Daoy (cell line): ENCODE measurements at regions not wholly inside any gene's neighbourhood (a gene's known extent, or its start where the extent isn't known, plus 50 kb on each side); places are given as distances from the start of the nearest gene placed in this dataset.
"Not testable (repeated sequence)": the region's sequence is repeated elsewhere in the genome, so short reads cannot be mapped to it uniquely, and the experiment has no call there.

Experiments used
- DNase-seq: peaks from one replicate; pipeline ENCODE4 v3.0.0-alpha.2; 2015; ENCODE audit warnings: low read depth

- DNase-seq, result not testable (repeated sequence)
These were observed 153.7 kb upstream of the MYRIP start for GRCh38 chr3:39655718-39656117.

DNA sequence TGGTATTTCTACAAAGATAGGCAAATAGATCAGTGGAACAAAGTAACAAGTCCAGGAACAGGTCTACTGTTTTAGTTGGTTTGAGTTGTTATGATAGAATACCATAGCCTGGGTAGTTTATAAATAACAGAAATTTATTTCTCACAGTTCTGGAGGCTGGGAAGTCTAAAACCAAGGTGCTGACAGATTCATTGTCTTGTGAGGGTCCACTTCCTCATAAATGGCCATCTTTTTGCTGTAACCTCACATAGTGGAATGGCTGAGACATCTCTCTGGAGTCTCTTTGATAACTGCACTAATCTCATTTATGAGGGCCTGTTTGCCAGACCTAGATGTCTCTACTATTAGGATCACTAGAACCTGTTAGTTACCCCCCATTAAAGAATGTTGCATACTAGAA is 152.3 kb upstream of the MYRIP start:
- DNase-seq, result no peak

DNA sequence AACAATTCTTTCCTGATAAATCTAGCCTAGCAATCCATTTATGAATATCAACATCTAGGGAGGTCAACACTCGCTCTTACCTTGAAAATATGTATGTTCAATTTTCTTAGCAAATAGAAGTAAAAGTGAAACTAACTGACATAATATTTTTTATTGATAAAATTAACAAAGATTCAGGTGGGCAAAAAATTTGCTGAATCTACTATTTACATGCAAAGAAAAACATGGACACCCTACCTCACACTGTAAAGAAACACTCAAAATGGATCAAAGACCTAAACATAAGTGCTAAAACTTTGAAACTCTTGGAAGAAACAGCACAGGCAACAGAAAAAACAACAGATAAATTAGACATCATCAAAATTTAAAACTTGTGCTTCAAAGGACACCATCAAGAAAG is 151.6 kb upstream of the MYRIP start:
- no peak for DNase-seq

DNA sequence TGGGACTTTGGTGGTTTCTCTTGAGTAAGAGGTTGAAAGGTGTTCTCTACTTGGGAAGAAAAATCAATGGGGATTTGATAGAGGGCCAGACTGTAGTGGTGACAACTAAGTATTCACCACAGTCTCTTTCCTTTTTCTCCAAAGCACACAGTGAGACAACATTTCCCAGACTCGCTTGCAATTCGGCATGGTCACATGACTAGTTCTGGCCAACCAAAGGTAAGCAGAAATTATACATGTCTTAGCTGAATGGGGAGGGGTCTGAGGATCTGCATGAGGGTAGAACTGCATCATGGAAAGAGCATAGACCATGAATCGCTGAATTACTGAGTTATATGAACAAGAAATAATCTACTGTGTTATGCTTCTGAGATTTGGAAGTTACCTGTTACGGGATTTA is 144.5 kb upstream of the MYRIP start:
- no peak for DNase-seq

- DNase-seq, result no peak
These were observed 144.0 kb upstream of the MYRIP start for GRCh38 chr3:39665441-39665840.

DNA sequence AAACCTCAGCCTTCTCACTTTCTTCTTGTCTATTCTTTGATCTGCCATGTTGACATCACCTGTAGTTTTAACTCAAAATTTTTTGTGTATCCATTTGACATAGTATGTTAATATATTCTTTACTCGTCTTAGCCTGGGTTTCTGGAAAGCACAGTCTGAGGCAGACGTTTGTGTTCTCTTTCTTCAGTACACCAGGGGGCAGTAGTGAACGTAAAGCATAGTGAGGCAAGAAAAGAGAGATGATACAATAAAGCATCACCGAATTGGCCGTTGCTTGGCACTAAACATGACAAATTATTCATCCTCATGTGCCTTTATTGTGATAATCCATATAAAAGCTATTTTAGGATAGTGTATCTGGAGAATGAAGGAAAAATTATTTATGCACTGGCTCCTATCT is 141.0 kb upstream of the MYRIP start:
- no peak for DNase-seq

- DNase-seq, result no peak
These were observed 138.3 kb upstream of the MYRIP start for GRCh38 chr3:39671116-39671515.

DNA sequence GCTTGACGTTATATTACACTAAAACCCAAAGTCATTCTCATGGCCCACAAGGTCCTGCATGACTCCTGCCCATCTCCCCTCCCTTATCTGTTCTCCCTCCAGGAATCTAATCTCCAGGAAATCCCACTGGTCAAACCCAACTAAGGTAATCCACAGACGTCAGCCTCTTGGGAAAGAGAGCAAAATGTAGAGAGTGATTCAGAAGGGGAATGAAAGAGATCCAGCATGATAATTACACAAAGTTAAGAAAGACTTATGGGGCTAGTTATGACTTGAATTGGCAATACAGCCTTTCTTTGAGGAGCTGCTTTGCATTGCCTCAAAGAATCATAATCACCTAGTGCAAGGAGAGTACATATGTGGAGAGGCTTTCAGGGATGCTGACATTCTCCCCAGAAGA is 137.8 kb upstream of the MYRIP start:
- no peak for DNase-seq

DNA sequence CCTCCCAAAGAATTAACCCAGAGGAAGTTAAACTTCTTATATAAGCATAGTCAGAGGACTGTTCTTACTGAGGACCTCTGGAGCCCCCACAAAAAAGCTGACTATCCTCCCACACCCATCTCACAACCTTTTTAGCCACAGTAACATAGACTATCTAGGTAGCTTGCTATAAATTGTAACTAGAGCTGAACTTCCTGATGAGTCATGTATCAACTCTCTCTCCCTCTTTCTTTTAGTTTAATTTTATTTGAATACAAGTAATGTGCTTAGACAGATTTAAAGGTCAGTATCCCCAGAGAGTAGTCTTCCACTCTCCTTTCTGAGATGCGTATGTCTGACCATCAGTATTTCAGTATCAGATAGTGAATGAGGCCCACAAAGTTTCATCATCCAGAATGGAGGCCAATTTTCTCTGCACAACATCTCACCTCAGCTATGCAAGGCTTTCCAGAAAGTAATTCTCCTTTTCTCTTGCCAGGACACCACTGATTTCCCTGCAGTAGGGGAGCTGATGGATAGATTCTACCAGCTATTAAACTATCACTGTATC is 104.0 kb upstream of the MYRIP start:
- no peak for DNase-seq

GRCh38 chr3:39707314-39707909 is 102.0 kb upstream of the MYRIP start:
- no peak for DNase-seq

- no peak for DNase-seq
These were observed 96.9 kb upstream of the MYRIP start for GRCh38 chr3:39712413-39713048.

DNA sequence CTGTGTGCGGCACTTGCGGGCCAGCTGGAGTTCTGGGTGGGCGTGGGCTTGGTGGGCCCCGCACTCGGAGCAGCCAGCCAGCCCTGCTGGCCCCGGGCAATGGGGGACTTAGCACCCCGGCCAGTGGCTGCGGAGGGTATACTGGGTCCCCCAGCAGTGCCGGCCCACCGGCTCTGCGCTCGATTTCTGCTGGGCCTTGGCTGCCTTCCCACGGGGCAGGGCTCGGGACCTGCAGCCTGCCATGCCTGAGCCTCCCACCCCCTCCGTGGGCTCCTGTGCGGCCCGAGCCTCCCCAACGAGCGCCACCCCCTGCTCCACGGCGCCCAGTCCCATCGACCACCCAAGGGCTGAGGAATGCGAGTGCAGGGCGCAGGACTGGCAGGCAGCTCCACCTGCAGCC is 96.1 kb upstream of the MYRIP start:
- not testable (repeated sequence) for DNase-seq

DNA sequence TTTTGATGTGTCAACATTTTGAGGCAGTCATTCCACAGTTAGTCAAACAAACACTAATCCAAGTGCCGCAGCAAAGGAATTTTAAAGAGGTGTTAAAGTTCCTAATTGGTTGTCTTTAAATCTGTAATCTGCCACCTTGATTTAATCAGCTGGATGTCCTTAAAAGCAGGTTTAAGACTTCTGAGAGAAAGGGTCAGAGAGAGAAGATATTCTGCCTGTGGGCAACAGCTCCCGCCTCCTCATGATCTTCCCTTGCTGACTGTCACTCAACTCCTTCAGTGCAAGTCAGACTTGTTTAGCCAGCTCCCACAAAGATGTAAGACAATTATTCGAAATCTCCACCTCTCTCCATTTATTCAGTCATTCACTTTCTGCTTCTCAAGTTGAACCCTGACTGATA is 92.6 kb upstream of the MYRIP start:
- DNase-seq, result no peak

GRCh38 chr3:39718674-39719595 is 90.5 kb upstream of the MYRIP start:
- no peak for DNase-seq

DNA sequence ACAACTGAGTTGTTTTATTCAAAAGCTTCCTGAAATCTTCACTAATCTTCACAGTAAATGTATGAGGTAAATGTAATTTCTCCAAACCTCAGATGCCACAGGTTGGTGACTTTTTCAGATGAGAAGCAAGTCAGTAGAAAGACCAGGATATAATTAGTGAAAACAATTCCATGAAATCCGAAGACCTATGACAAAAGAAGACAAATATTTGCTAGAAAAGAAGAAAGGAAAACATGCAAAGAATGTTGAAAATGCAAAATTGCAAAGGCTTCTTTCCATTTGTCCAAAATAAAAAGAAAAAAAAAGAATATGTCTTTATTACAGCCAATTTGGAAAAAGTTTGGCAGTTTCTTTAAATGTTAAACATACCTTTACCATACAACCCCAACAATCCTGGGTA is 88.3 kb upstream of the MYRIP start:
- DNase-seq, result no peak

- no peak for DNase-seq
These were observed 85.1 kb upstream of the MYRIP start for GRCh38 chr3:39724233-39724846.

GRCh38 chr3:39725321-39725720 is 84.1 kb upstream of the MYRIP start:
- DNase-seq, result no peak

DNA sequence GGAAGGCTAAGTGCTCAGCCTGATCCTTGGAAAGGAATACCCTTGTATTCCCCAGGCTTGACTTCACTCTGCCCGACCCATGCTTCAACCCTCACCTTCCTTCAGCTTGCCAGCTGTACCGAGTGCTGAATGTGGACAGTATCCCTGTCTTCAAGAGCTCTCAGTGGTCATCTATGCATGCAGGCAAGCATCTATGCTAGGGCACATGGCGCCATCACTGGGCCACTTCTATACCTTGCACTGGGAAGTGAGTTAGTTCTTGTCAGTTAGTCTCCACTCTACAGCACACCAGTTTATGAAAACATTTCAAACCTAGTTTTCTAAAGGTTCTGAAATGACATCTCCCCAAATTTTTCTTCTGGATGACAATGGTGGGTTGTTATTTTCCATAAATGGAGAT is 82.0 kb upstream of the MYRIP start:
- DNase-seq, result no peak

DNA sequence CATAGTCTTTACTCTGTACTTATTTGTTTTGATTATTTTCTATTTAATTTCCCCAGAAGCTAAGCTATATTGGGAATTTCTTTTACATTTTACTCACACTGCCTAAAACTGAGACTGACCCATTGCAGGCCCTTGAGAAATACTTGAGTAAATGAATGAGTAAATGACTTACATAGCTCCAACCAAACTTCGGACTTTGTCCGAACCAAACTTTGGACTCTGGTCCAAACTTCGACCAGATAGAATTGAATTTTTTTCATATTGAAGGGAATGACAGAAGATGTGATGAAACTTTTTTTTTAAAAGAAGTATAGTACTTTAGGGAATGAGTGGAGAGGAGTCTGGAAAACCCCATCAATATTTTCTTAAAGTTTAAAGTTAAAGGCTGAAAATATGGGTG is 75.6 kb upstream of the MYRIP start:
- no peak for DNase-seq

DNA sequence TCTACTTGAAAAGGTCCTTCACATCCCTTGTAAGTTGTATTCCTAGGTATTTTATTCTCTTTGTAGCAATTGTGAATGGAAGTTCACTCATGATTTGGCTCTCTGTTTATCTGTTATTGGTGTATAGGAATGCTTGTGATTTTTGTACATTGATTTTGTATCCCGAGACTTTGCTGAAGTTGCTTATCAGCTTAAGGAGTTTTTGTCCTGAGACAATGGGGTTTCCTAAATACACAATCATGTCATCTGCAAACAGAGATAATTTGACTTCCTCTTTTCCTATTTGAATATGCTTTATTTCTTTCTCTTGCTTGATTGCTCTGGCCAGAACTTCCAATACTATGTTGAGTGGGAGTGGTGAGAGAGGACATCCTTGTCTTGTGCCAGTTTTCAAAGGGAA is 69.8 kb upstream of the MYRIP start:
- DNase-seq, result not testable (repeated sequence)

DNA sequence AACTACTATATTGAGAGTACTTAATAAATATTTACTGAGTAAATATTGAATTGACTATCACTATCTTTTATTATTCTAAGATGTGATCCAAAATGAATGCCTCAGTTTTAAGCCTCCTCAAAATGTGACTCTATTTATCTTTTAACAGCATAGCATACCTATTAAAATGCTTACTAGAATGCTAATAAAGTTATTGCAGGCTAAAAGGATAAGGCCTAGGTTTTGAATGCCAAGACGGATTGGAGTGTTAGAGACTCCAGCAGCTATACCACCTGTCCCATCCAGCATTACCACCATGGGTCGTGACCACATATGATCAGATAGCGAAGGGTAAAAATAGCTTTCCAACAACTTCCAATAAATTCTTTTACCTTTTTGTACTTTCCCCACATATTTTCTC is 64.7 kb upstream of the MYRIP start:
- DNase-seq, result no peak

DNA sequence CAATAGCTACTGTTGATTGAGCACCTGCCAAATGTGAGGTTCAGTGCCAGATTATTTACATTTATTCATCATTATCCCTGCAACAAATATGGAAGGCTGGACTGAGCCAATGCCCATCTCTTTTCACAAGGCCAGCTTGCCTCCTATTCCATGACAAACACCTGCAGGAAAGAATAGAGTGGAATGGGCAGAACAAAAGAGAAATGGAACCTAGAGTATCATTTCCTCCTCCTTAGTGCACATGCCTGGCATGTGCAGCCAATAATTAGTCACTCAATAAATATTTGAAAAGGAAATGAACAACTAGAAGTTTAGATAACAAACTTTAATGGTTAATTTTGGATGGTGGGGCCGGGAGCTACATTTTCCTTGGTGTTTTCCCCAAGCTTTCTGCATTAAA is 61.4 kb upstream of the MYRIP start:
- no peak for DNase-seq
